NCI-H2171 (cell line): ENCODE measurements at regions not wholly inside any gene's neighbourhood (a gene's known extent, or its start where the extent isn't known, plus 50 kb on each side); places are given as distances from the start of the nearest gene placed in this dataset.

ENCODE experiments used
- DNase-seq: peaks from one replicate; lab custom pipeline; 2025; lab: John Stamatoyannopoulos, UW

DNA sequence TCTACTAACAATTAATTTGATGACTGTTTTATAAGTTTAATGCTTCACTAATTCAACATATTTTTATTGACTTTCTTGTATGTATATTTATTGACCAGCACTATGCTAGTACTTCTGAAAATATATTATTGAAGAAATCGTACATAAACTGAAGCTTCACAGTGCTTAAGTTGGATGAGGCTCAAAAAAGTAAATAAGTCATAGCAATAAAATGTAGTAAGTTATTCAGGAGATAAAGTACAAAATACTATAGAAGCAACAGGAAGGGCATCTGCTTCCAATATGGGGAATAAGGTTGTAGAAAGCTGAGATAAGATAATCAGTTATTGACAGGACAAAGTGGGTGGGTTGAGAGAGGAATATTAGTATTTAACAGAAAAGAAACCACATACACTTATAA is 944.9 kb upstream of the MIR17HG start:
- no peak for DNase-seq

- DNase-seq: no peak
Observed at GRCh38 chr13:90403330-90404082, 944.0 kb upstream of the MIR17HG start.

- no peak for DNase-seq
Observed at GRCh38 chr13:90405301-90405700, 942.2 kb upstream of the MIR17HG start.

DNA sequence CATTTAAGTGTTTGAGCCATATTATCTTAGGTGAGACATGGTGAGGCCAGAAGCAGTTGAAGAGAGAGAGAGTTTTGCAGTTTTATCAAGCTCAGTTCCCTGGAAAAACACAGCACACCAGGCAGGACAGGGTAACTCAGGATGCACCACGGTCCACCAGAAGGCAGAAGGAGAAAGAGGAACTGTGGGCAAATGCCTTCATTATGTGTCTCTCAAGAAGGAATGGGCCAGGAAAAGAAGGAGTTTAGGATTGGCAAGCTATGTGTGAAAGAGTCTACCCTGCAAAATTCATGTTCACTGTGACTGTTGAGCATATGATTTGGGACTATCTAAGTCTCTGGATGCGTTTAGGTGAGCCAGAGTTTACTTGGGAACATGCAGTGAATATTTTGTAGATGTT is 934.5 kb upstream of the MIR17HG start:
- DNase-seq: no peak

DNA sequence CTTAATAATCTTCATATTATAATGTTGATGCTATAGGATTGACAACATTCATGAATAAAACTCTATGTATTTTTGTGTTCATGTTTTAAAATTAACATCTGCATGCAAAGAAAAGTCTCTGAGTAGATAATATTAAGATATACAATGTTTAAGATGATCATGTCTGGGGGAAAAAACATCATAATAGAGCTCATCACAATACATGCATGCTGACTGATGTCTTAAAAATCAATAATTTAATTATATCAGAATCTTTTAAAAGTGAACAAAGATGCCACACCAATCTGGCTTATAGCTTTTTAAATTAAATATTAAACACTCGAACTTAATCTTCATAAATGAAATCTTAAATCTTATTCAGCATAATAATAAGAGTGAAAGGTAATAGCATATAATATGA is 933.9 kb upstream of the MIR17HG start:
- no peak for DNase-seq

- DNase-seq: no peak
Observed at GRCh38 chr13:90414691-90415596, 932.5 kb upstream of the MIR17HG start.

DNA sequence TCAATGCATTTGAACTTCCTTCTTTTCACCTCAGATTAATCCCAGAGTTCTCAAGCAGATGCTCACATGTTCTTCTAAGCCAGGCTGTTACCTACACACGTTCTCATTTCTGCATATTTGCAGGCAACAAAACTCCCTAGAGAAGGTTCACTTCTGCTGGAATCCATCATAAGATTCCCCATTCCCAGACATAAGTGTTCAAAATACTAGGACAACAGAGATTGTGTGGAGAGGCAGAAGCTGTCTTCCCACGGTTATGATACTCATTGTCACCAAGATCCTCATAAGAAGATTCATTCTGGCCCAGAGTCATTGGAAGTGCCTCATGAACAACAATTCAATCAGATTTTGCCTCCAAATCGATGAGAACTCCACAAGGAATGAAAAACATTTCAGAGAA is 931.6 kb upstream of the MIR17HG start:
- no peak for DNase-seq

DNA sequence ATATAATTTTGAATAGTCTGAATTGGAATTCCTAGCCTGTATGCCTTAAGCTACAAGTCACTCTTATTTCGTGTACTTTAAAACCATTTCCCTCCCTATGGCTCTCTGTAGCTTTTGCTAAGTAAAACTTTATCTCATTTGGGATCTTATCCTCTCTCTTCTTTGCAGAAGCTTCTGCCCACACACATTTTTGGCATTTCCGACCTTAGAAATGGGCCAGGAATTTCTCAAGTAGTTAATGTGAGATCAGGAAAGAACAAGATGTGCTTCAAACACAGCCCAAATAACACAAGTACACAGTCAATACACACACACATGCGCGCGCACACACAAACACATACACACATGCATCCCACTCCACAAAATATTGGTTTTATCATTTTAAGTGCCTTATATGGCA is 931.0 kb upstream of the MIR17HG start:
- DNase-seq: no peak

- DNase-seq: no peak
Observed at GRCh38 chr13:90416938-90417337, 930.5 kb upstream of the MIR17HG start.

- DNase-seq: no peak
Observed at GRCh38 chr13:90420683-90421082, 926.8 kb upstream of the MIR17HG start.

GRCh38 chr13:90427322-90428272 is 919.9 kb upstream of the MIR17HG start:
- no peak for DNase-seq

GRCh38 chr13:90428522-90429210 is 918.8 kb upstream of the MIR17HG start:
- DNase-seq: no peak

GRCh38 chr13:90430127-90430526 is 917.4 kb upstream of the MIR17HG start:
- DNase-seq: no peak

GRCh38 chr13:90436697-90437096 is 910.8 kb upstream of the MIR17HG start:
- no peak for DNase-seq

GRCh38 chr13:90438576-90438975 is 908.9 kb upstream of the MIR17HG start:
- no peak for DNase-seq

GRCh38 chr13:90443268-90443667 is 904.2 kb upstream of the MIR17HG start:
- no peak for DNase-seq

GRCh38 chr13:90444232-90444631 is 903.3 kb upstream of the MIR17HG start:
- no peak for DNase-seq

DNA sequence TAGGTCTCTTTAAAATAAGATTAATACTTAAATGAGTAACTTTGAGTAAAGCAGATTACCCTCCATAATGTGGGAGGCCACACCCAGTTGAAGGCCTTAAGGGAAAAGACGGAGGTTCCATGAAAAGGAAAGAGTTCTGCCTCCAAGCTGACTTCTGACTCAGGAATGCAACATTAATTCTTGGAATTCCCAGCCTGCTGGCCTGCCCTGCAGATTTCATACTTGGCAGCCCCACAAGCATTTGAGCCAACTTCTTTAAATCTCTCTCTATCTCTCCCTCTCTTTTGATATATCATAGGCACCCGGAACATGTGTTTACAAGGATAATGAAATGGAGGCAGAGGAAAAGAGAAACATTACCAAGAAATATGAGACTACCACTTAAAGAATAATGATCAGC is 902.3 kb upstream of the MIR17HG start:
- no peak for DNase-seq

DNA sequence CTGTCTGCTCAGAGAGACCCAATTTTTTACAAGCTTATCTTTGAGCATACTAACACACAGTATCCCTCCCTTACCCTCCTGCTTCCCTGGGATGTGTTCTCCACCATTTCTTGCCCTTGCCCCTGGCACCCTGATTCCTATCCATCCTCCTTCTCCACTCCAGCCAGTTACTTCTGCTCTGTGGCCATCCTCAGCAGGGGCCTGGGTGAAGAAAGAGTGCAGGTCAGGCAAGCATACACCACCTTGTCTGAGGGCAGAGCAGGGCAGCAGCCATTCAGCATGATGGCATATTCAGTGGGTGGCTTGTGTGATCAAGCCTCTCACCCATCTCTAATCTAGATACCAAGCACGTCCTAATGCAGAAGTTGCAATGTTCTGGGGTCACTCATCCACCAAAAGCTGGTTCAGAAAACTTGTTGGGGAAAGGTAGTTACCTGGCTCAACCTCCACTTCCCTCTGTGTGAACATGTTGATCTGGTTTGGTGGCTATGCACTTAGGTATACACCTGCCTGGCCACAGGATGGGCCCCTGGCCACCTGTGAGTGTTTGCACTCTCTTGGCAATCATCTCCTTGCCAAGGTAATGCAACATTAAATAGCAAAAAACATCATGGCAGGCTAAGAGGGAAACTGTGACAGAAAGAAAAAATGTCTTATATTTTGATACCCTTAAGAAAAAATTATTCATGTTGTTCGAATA is 900.3 kb upstream of the MIR17HG start:
- no peak for DNase-seq

GRCh38 chr13:90447734-90448101 is 899.8 kb upstream of the MIR17HG start:
- no peak for DNase-seq

GRCh38 chr13:90448466-90449037 is 898.9 kb upstream of the MIR17HG start:
- DNase-seq: no peak
